ENCODE measurements at regions not wholly inside any gene's neighbourhood (a gene's known extent, or its start where the extent isn't known, plus 50 kb on each side); places are given as distances from the start of the nearest gene placed in this dataset.

DNA sequence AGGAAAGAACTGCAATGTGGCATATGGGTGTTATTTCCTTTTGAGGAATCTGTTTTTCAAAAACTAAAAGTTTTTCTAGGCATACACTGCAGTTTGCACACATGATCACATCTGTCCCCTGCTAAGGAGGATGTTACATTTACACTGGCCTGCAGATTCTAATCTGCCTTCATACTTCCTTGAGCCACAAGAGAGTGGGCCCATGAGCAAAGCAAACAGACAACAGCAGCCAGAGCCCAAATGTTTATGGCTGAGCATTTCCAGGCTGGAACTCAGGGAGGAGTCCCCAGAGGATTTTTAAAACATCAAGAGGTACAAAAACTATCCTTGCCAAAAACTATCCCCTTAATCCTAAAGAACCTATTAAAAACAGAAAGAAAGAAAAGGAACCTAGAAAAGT is 117.2 kb upstream of the MTNR1B start:
- Histone ChIP-seq H3K4ac (replicated peaks; ENCODE audit: insufficient read length, low read depth, low read length) (no peak overlapping the region), H3K4me1 (replicated peaks in 1 of 4; ENCODE audit: control insufficient read depth in 3 of 4, insufficient read depth in 4 of 4, low read length in 3 of 4) (no peaks in the 10 kb centered on the region), H3K27ac (ENCODE audit: low read depth, low read length) (no peak overlapping the region), H3K23me2 (ENCODE audit: low read depth, low read length) (no peaks in the 10 kb centered on the region), H3K56ac (replicated peaks; ENCODE audit: insufficient read length, low read depth, low read length) (no peak overlapping the region), H3K18ac (ENCODE audit: extremely low read depth, low read length) (no peak overlapping the region), H4K20me1 (replicated peaks in 1 of 2; ENCODE audit: control insufficient read depth in 1 of 2, insufficient read depth in 2 of 2, low read length in 2 of 2) (peaks cover 0 to 2% of the 10 kb centered on the region in 2 experiments), H3K27me3 (replicated peaks in 1 of 4; ENCODE audit: control insufficient read depth in 3 of 4, extremely low read depth in 1 of 4, insufficient read depth in 3 of 4, low read length in 3 of 4) (no peaks in the 10 kb centered on the region), H4K5ac (ENCODE audit: insufficient read length, low read depth, low read length) (no peak overlapping the region), H4K8ac (ENCODE audit: extremely low read depth, insufficient read depth, low read length) (no peak overlapping the region), H3K23ac (ENCODE audit: insufficient read length) (no peak overlapping the region), H2BK15ac (ENCODE audit: low read length) (no peak overlapping the region), H2AK5ac (ENCODE audit: low read depth, low read length) (no peak overlapping the region), H2BK120ac (replicated peaks; ENCODE audit: low read depth, low read length) (no peak overlapping the region), H2BK5ac (ENCODE audit: low read depth, low read length) (no peak overlapping the region), H2BK12ac (ENCODE audit: low read depth, low read length) (no peak overlapping the region), H2BK20ac (ENCODE audit: low read length) (no peak overlapping the region), H3K4me2 (ENCODE audit: insufficient read depth in 1 of 2, low read depth in 2 of 2, low read length in 2 of 2) (no peak overlapping the region), H3K79me1 (ENCODE audit: low read depth, low read length) (no peaks in the 10 kb centered on the region), H3K36me3 (ENCODE audit: control insufficient read depth in 2 of 4, insufficient read depth in 4 of 4, low read length in 3 of 4) (no peaks in the 10 kb centered on the region), H3K9ac (replicated peaks in 1 of 4; ENCODE audit: extremely low read depth in 1 of 4, low read depth in 3 of 4, low read length in 3 of 4) (no peak overlapping the region), H3K9me3 (ENCODE audit: insufficient read depth in 2 of 2, low read depth in 1 of 2, low read length in 1 of 2) (no peaks in the 10 kb centered on the region), H3K14ac (ENCODE audit: insufficient read length) (no peak overlapping the region), H3K4me3 (ENCODE audit: extremely low read depth in 1 of 4, insufficient read depth in 2 of 4, low read depth in 3 of 4, low read length in 4 of 4) (no peak overlapping the region), H4K91ac (replicated peaks; ENCODE audit: insufficient read length, low read length) (no peak overlapping the region), H2AFZ (ENCODE audit: low read length) (no peak overlapping the region), H3K79me2 (ENCODE audit: control insufficient read depth in 1 of 2, insufficient read depth in 2 of 2, low read length in 2 of 2) (no peaks in the 10 kb centered on the region)
- ChIA-PET POLR2A (ENCODE audit: partially characterized antibody) (no interaction called here), CTCF (ENCODE audit: partially characterized antibody) (interaction anchor here (1.6 to 2.1 kb wide), 3 partner anchors 11 to 117 kb away, joined by 3 to 6 read pairs (median 6); no protein-coding TSS in a partner anchor)
- DNase-seq (ENCODE audit: low read depth in 1 of 2, low spot score in 2 of 2) (no peak), FAIRE-seq (no peak)
- TF ChIP-seq MAFK (IDR thresholded peaks at IDR 0.05; ENCODE audit: low read depth, low read length): no peak
- no peak for TF ChIP-seq EP300 (IDR thresholded peaks at IDR 0.05; ENCODE audit: borderline replicate concordance in 1 of 2, low read depth in 2 of 2, low read length in 2 of 2)
- TF ChIP-seq POLR2A (IDR thresholded peaks at IDR 0.05; ENCODE audit: control extremely low read depth in 1 of 2, low read depth in 2 of 2, low read length in 2 of 2): no peak
- TF ChIP-seq ASH2L (IDR thresholded peaks at IDR 0.05; ENCODE audit: low read length): no peak
- TF ChIP-seq JUN (IDR thresholded peaks at IDR 0.05; ENCODE audit: low read depth, low read length): no peak
- TF ChIP-seq SIN3A (conservative IDR thresholded peaks at IDR 0.05 in 1 of 2, IDR thresholded peaks at IDR 0.05 in 1 of 2; ENCODE audit: low read depth in 1 of 2, low read length in 2 of 2): no peak
